AG10803 (cell line): ENCODE measurements at regions not wholly inside any gene's neighbourhood (a gene's known extent, or its start where the extent isn't known, plus 50 kb on each side); places are given as distances from the start of the nearest gene placed in this dataset.
A peak's percentile ranks its signal among the peaks of the same experiment; 100 is the strongest.

ENCODE experiments used
- DNase-seq: peaks from one replicate; pipeline ENCODE4 v3.0.0; 2010; ENCODE audit warnings: low read depth
- H3K4me3 ChIP-seq: 2 replicates; pipeline ENCODE4 v1.5.1; 2011; ENCODE audit warnings: mild to moderate bottlenecking, low read length, control low read depth
- CTCF ChIP-seq: conservative IDR thresholded peaks from 2 replicates; pipeline ENCODE4 v1.5.1; 2011; ENCODE audit warnings: mild to moderate bottlenecking, low read length, control low read depth, inconsistent platforms

- H3K4me3 ChIP-seq = no peak overlapping the region
- DNase-seq = no peak
- no peak for TF ChIP-seq CTCF
Observed at GRCh38 chr1:90132306-90132705, 137.4 kb downstream of the ZNF326 start.

GRCh38 chr1:90127288-90127953 is 132.5 kb downstream of the ZNF326 start:
- TF ChIP-seq CTCF = no peak
- H3K4me3 ChIP-seq = no peak overlapping the region
- no peak for DNase-seq

GRCh38 chr1:90126834-90127233 is 131.9 kb downstream of the ZNF326 start:
- no peak for TF ChIP-seq CTCF
- no peak overlapping the region for H3K4me3 ChIP-seq
- no peak for DNase-seq

- H3K4me3 ChIP-seq = no peak overlapping the region
- DNase-seq = no peak
- TF ChIP-seq CTCF = no peak
Observed at GRCh38 chr1:90122654-90123340, 127.9 kb downstream of the ZNF326 start.

GRCh38 chr1:90114521-90115141 is 119.7 kb downstream of the ZNF326 start:
- TF ChIP-seq CTCF = peak; percentile 75
- peak; percentile 44 for DNase-seq
- H3K4me3 ChIP-seq = no peak overlapping the region

- no peak overlapping the region for H3K4me3 ChIP-seq
- no peak for TF ChIP-seq CTCF
- DNase-seq = no peak
Observed at GRCh38 chr1:90107990-90108389, 113.1 kb downstream of the ZNF326 start.

GRCh38 chr1:90106311-90106710 is 111.4 kb downstream of the ZNF326 start:
- no peak for TF ChIP-seq CTCF
- no peak for DNase-seq
- H3K4me3 ChIP-seq = no peak overlapping the region
